HepG2 (cell line): ENCODE measurements at regions not wholly inside any gene's neighbourhood (a gene's known extent, or its start where the extent isn't known, plus 50 kb on each side); places are given as distances from the start of the nearest gene placed in this dataset.

Experiments
- ATAC-seq: fragments of 200-7000 bp; cut with Tn5 transposase; 3 replicates; pipeline ENCODE4 v1.9.1; 2020; ENCODE audit warnings: mild to moderate bottlenecking, moderate library complexity
- BruUV-seq: library from RNA; stranded (reverse); fragments of 400-500 nt; replicated peaks from 2 replicates; lab custom pipeline; 2021; lab: Mats Ljungman, UMichigan
- CTCF ChIA-PET: fragments of 300-600 bp; formaldehyde crosslinking; extraction: SDS; loops from one replicate; lab custom pipeline; 2021; ENCODE audit warnings: low total read pairs, inconsistent platforms, low intra/inter-chr PET ratio; lab: Yijun Ruan, JAX
- POLR2A ChIA-PET: fragments of 350-600 bp; sonication (Branson Sonifier 250); formaldehyde crosslinking; loops from one replicate; lab custom pipeline; 2020; ENCODE audit warnings: antibody characterized with exemption, inconsistent platforms; lab: Yijun Ruan, JAX
- DNase-seq: peaks from one replicate; pipeline ENCODE4 v3.0.0-alpha.2; 2015; ENCODE audit warnings: low spot score
- FAIRE-seq: peaks from 3 replicates; lab custom pipeline; 2011; peaks lifted over from hg19 to GRCh38; lab: Jason Lieb, UNC
- H2AFZ ChIP-seq: one replicate; pipeline ENCODE4 v1.6.1; 2011; ENCODE audit warnings: low read length, inconsistent platforms
- H3K27ac ChIP-seq: fragments of 300-600 bp; 3 replicates; pipeline ENCODE4 v1.8.0; 2011; ENCODE audit warnings: mixed run types, mild to moderate bottlenecking, mixed read lengths, low read length, inconsistent platforms; ENCODE audit not compliant: insufficient read depth; ENCODE audit errors: extremely low read length
- H3K27me3 ChIP-seq, 2 experiments: fragments of 200-600 bp in 1 of 2; 2 replicates in 1 of 2; 3 replicates in 1 of 2; pipeline versions ENCODE4 v1.6.0 to v1.8.0; 2011; ENCODE audit warnings: low read length in 2 of 2, mild to moderate bottlenecking in 2 of 2, moderate library complexity in 2 of 2, inconsistent platforms in 1 of 2; ENCODE audit not compliant: insufficient read depth in 2 of 2, control insufficient read depth in 1 of 2
- H3K36me3 ChIP-seq, 2 experiments: fragments of 200-600 bp in 1 of 2; replicated peaks in 1 of 2; 2 replicates in 1 of 2; 3 replicates in 1 of 2; pipeline versions ENCODE4 v1.5.1 to v1.8.0; 2011; ENCODE audit warnings: low read length in 2 of 2, inconsistent platforms in 1 of 2; ENCODE audit not compliant: insufficient read depth in 2 of 2, control insufficient read depth in 1 of 2
- H3K4me1 ChIP-seq: 2 replicates; pipeline ENCODE4 v1.5.1; 2012; ENCODE audit warnings: low read length, inconsistent platforms; ENCODE audit not compliant: insufficient read depth
- H3K4me2 ChIP-seq: 2 replicates; pipeline ENCODE4 v1.6.0; 2011; ENCODE audit warnings: low read depth, low read length, inconsistent platforms
- H3K4me3 ChIP-seq, 3 experiments: fragments of 200-600 bp in 1 of 3; sonication (generic), shearing (Covaris generic) in 1 of 3; replicated peaks in 1 of 3; 2 replicates each; pipeline ENCODE4 v1.5.1; 2011 to 2016; ENCODE audit warnings: low read length in 3 of 3, inconsistent platforms in 2 of 3, low read depth in 2 of 3, mild to moderate bottlenecking in 2 of 3, control low read depth in 1 of 3, mixed read lengths in 1 of 3; ENCODE audit not compliant: insufficient read depth in 1 of 3
- H3K79me2 ChIP-seq: one replicate; pipeline ENCODE4 v1.6.1; 2011; ENCODE audit warnings: low read length, inconsistent platforms; ENCODE audit not compliant: insufficient read depth
- H3K9ac ChIP-seq: 2 replicates; pipeline ENCODE4 v1.6.0; 2011; ENCODE audit warnings: mild to moderate bottlenecking, low read depth, low read length, inconsistent platforms; ENCODE audit not compliant: insufficient read depth
- H3K9me3 ChIP-seq: 2 replicates; pipeline ENCODE4 v1.5.1; 2012; ENCODE audit warnings: mild to moderate bottlenecking, low read length
- H4K20me1 ChIP-seq: 2 replicates; pipeline ENCODE4 v1.6.0; 2011; ENCODE audit warnings: inconsistent platforms, mild to moderate bottlenecking, low read length, moderate library complexity; ENCODE audit not compliant: insufficient read depth
- CENPT ChIP-seq: sonication (generic); formaldehyde crosslinking; IDR thresholded peaks from 2 replicates; pipeline ENCODE4 v1.8.0; 2022; ENCODE audit warnings: low read depth, mild to moderate bottlenecking, moderate library complexity, missing genetic modification reagents
- DZIP1 ChIP-seq: sonication (generic); formaldehyde crosslinking; IDR thresholded peaks from 2 replicates; pipeline ENCODE4 v1.5.0; 2020; ENCODE audit warnings: mild to moderate bottlenecking, missing genetic modification reagents
- E2F5 ChIP-seq: sonication (generic); formaldehyde crosslinking; conservative IDR thresholded peaks from 2 replicates; pipeline ENCODE4 v1.4.0; 2020; ENCODE audit warnings: missing genetic modification reagents
- EHMT2 ChIP-seq: fragments of 200-600 bp; sonication (generic); IDR thresholded peaks from 2 replicates; pipeline ENCODE4 v1.7.0; 2017; ENCODE audit warnings: antibody characterized with exemption, low read depth, low read length, borderline replicate concordance
- FOXO1 ChIP-seq: sonication (generic); formaldehyde crosslinking; IDR thresholded peaks from 2 replicates; pipeline ENCODE4 v1.4.0; 2020; ENCODE audit warnings: missing genetic modification reagents
- HNRNPL ChIP-seq: fragments of 200-400 bp; formaldehyde crosslinking; IDR thresholded peaks from 2 replicates; pipeline ENCODE4 v1.6.1; 2017; ENCODE audit warnings: mild to moderate bottlenecking, low read depth, low read length
- IRF9 ChIP-seq: sonication (generic); formaldehyde crosslinking; IDR thresholded peaks from 2 replicates; pipeline ENCODE4 v1.8.0; 2022; ENCODE audit warnings: missing genetic modification reagents, mild to moderate bottlenecking, borderline replicate concordance
- NCOA2 ChIP-seq: sonication (generic); formaldehyde crosslinking; IDR thresholded peaks from 2 replicates; pipeline ENCODE4 v1.8.0; 2022; ENCODE audit warnings: inconsistent platforms
- NFE2L2 ChIP-seq: fragments of 150-350 bp; IDR thresholded peaks from 2 replicates; pipeline ENCODE4 v1.6.1; 2014; ENCODE audit warnings: low read length
- RFX1 ChIP-seq: fragments of 450-650 bp; IDR thresholded peaks from 2 replicates; pipeline ENCODE4 v1.6.1; 2017
- SMAD3 ChIP-seq: sonication (generic); formaldehyde crosslinking; IDR thresholded peaks from 2 replicates; pipeline ENCODE4 v1.4.0; 2020; ENCODE audit warnings: missing genetic modification reagents
- TBL1XR1 ChIP-seq: fragments of 150-350 bp; IDR thresholded peaks from 2 replicates; pipeline ENCODE4 v1.6.1; 2014; ENCODE audit warnings: borderline replicate concordance, low read length; ENCODE audit not compliant: partially characterized antibody
- ZBTB37 ChIP-seq: sonication (generic); formaldehyde crosslinking; IDR thresholded peaks from 2 replicates; pipeline ENCODE4 v1.4.0; 2020; ENCODE audit warnings: mild to moderate bottlenecking, missing genetic modification reagents
- ZBTB38 ChIP-seq: sonication (generic); formaldehyde crosslinking; IDR thresholded peaks from 2 replicates; pipeline ENCODE4 v1.5.1; 2020; ENCODE audit warnings: mild to moderate bottlenecking, missing genetic modification reagents
- ZBTB44 ChIP-seq: sonication (generic); formaldehyde crosslinking; IDR thresholded peaks from 2 replicates; pipeline ENCODE4 v1.4.0; 2020; ENCODE audit warnings: missing genetic modification reagents
- ZNF557 ChIP-seq: sonication (generic); formaldehyde crosslinking; IDR thresholded peaks from 2 replicates; pipeline ENCODE4 v1.4.0; 2020; ENCODE audit warnings: missing genetic modification reagents
- ZSCAN5A ChIP-seq: sonication (generic); formaldehyde crosslinking; IDR thresholded peaks from 2 replicates; pipeline ENCODE4 v1.8.0; 2022; ENCODE audit warnings: mild to moderate bottlenecking, missing genetic modification reagents, borderline replicate concordance
- in situ Hi-C: cut with HindIII; loops from 2 replicates; pipeline ENCODE4 v1.10.0; 2017; ENCODE audit warnings: low pct_unique_long_range_greater_than_20kb; ENCODE audit not compliant: extremely low pct_ligation_motif_present
- intact Hi-C: fragments of 100-400 bp; cut with micrococcal nuclease; formaldehyde crosslinking; loops from one replicate; pipeline ENCODE4 v1.10.0; 2022; ENCODE audit not compliant: unreplicated experiment

- no peak for FAIRE-seq
- H3K4me2 ChIP-seq: no peak overlapping the region
- no peak for TF ChIP-seq IRF9 (CRISPR knock-in tag)
- no peak for TF ChIP-seq ZNF557 (CRISPR knock-in tag)
- TF ChIP-seq HNRNPL: no peak
- TF ChIP-seq NCOA2 (CRISPR knock-in tag): no peak
- TF ChIP-seq EHMT2: no peak
- TF ChIP-seq CENPT (CRISPR knock-in tag): no peak
- no peak for TF ChIP-seq SMAD3 (CRISPR knock-in tag)
- TF ChIP-seq ZBTB38: no peak
- no peak for TF ChIP-seq RFX1
- no peak for TF ChIP-seq E2F5 (CRISPR knock-in tag)
- no peak for TF ChIP-seq DZIP1 (CRISPR knock-in tag)
- TF ChIP-seq ZSCAN5A: no peak
- TF ChIP-seq TBL1XR1: no peak
- TF ChIP-seq FOXO1 (CRISPR knock-in tag): no peak
- no peak for TF ChIP-seq NFE2L2
- TF ChIP-seq ZBTB37 (CRISPR knock-in tag): no peak
- TF ChIP-seq ZBTB44 (CRISPR knock-in tag): no peak
These were observed 952.3 kb downstream of the RPA4 start for GRCh38 chrX:97835969-97836368.

More at GRCh38 chrX:97835969-97836368, 952.3 kb downstream of the RPA4 start:
- Histone ChIP-seq H4K20me1 (no peaks in the 10 kb centered on the region), H3K4me3 (no peak overlapping the region), H3K4me1 (no peaks in the 10 kb centered on the region), H3K9ac (no peak overlapping the region), H2AFZ (no peak overlapping the region), H3K9me3 (no peaks in the 10 kb centered on the region), H3K27me3 (no peaks in the 10 kb centered on the region), H3K79me2 (no peaks in the 10 kb centered on the region), H3K36me3 (no peaks in the 10 kb centered on the region), H3K27ac (no peak overlapping the region)
- no peak for DNase-seq
- CTCF ChIA-PET: no interaction called here
- intact Hi-C loops: no loop called here
- ATAC-seq: no peak
- in situ Hi-C loops: no loop called here
- no TSS peak for BruUV-seq
- POLR2A ChIA-PET: no interaction called here
